ENCODE measurements at regions not wholly inside any gene's neighbourhood (a gene's known extent, or its start where the extent isn't known, plus 50 kb on each side); places are given as distances from the start of the nearest gene placed in this dataset.

DNA sequence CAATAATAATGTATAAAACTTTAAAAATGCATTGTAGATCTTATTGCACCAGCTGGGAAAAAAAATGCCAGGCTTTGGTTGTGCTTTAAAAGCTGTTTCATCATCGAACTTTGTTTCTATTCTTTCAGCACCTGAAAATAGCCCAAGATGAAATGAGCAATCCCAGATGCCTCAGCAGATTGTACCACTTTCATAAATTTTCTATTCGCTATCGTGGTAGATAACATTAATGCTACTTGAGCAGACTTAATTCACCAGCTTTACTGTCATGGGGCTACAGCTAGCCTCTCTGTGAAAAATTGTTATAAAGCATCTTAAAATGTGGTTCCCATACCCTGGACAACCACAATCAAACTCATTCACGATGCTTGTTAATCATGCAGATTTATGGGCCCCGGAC lies 599.6 kb upstream of the HS3ST1 start:
- TF ChIP-seq SIN3A (IDR thresholded peaks at IDR 0.05; ENCODE audit: borderline replicate concordance, insufficient read depth, low read length): no peak
- TF ChIP-seq TAF1 (IDR thresholded peaks at IDR 0.05; ENCODE audit: borderline replicate concordance, insufficient read depth, low read length): no peak
- no peak for TF ChIP-seq POLR2AphosphoS5 (IDR thresholded peaks at IDR 0.05; ENCODE audit: low read depth, low read length)
- TF ChIP-seq FOXP2 (optimal IDR thresholded peaks at IDR 0.05; ENCODE audit: borderline replicate concordance, extremely low read depth, extremely low read length, insufficient read depth): no peak
- TF ChIP-seq, protein P1, sequence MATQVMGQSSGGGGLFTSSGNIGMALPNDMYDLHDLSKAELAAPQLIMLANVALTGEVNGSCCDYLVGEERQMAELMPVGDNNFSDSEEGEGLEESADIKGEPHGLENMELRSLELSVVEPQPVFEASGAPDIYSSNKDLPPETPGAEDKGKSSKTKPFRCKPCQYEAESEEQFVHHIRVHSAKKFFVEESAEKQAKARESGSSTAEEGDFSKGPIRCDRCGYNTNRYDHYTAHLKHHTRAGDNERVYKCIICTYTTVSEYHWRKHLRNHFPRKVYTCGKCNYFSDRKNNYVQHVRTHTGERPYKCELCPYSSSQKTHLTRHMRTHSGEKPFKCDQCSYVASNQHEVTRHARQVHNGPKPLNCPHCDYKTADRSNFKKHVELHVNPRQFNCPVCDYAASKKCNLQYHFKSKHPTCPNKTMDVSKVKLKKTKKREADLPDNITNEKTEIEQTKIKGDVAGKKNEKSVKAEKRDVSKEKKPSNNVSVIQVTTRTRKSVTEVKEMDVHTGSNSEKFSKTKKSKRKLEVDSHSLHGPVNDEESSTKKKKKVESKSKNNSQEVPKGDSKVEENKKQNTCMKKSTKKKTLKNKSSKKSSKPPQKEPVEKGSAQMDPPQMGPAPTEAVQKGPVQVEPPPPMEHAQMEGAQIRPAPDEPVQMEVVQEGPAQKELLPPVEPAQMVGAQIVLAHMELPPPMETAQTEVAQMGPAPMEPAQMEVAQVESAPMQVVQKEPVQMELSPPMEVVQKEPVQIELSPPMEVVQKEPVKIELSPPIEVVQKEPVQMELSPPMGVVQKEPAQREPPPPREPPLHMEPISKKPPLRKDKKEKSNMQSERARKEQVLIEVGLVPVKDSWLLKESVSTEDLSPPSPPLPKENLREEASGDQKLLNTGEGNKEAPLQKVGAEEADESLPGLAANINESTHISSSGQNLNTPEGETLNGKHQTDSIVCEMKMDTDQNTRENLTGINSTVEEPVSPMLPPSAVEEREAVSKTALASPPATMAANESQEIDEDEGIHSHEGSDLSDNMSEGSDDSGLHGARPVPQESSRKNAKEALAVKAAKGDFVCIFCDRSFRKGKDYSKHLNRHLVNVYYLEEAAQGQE (IDR thresholded peaks at IDR 0.05; ENCODE audit: insufficient read depth in 1 of 2, low read depth in 2 of 2, low read length in 2 of 2): no peak

DNA sequence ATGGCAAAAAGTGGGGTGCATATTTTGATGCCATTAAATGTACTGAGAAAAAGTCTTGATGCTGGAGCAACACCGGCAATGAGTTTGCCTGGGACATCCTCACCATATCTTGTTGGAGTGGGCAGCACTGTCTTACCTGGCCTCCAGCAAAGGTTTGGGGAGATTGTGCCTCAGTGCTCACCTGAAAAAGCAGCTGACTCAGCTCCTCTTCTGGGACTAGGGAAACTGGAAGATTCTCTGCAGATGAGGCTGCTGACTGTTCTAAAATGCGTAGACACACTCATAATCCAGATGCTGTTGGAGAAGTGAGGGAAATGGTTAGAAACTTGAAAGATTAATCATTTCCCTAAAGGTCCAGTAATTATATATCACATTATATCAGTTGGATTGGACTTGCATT lies 593.7 kb upstream of the HS3ST1 start:
- TF ChIP-seq, protein P1 (IDR thresholded peaks at IDR 0.05; ENCODE audit: insufficient read depth in 1 of 2, low read depth in 2 of 2, low read length in 2 of 2): no peak
- TF ChIP-seq SIN3A (IDR thresholded peaks at IDR 0.05; ENCODE audit: borderline replicate concordance, insufficient read depth, low read length) (no peak), POLR2AphosphoS5 (IDR thresholded peaks at IDR 0.05; ENCODE audit: low read depth, low read length) (no peak)

DNA sequence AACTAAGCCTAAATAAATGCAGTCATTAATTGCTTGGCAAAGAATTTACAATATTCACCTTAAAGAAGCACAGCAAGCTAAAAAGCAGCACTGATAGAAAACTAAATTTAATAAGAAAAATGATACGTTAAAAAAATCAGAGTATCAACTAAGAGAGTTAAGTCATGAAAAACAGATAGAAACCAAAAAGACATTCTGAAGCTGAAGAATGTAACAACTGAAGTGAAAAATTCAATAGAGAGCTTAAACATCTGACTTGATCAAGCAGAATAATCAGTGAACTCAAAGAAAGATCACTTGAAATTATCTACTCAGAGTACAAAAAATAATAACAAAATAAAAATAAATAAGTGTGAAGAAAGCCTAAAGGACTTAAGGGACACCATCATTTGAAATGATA lies 588.0 kb upstream of the HS3ST1 start:
- TF ChIP-seq SIN3A (IDR thresholded peaks at IDR 0.05; ENCODE audit: borderline replicate concordance, insufficient read depth, low read length) (no peak), TAF1 (IDR thresholded peaks at IDR 0.05; ENCODE audit: borderline replicate concordance, insufficient read depth, low read length) (no peak), POLR2AphosphoS5 (IDR thresholded peaks at IDR 0.05; ENCODE audit: low read depth, low read length) (no peak), FOXP2 (optimal IDR thresholded peaks at IDR 0.05; ENCODE audit: borderline replicate concordance, extremely low read depth, extremely low read length, insufficient read depth) (no peak)
- TF ChIP-seq, protein P1 (IDR thresholded peaks at IDR 0.05; ENCODE audit: insufficient read depth in 1 of 2, low read depth in 2 of 2, low read length in 2 of 2): no peak

DNA sequence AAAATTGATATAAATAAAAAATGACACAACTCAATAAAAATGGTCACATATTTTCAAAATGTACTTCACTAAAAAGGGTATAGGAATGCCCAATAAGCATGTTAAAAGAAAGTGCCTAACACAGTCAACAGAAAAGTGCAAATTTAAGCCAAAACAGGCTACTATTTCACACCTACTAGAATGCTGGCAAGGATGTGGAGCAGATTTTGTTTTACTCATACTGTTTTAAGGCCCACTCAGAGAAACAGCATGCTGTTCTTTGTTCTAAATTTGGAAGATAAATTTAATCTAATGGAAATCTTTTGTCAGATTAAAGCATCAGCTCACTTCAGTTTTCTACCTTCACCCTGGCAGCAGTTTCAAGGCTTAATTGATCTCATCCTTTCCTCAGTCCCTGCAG lies 576.8 kb upstream of the HS3ST1 start:
- TF ChIP-seq POLR2AphosphoS5 (IDR thresholded peaks at IDR 0.05; ENCODE audit: low read depth, low read length) (no peak), FOXP2 (optimal IDR thresholded peaks at IDR 0.05; ENCODE audit: borderline replicate concordance, extremely low read depth, extremely low read length, insufficient read depth) (no peak), TAF1 (IDR thresholded peaks at IDR 0.05; ENCODE audit: borderline replicate concordance, insufficient read depth, low read length) (no peak), SIN3A (IDR thresholded peaks at IDR 0.05; ENCODE audit: borderline replicate concordance, insufficient read depth, low read length) (no peak)
- TF ChIP-seq, protein P1 (IDR thresholded peaks at IDR 0.05; ENCODE audit: insufficient read depth in 1 of 2, low read depth in 2 of 2, low read length in 2 of 2): no peak

DNA sequence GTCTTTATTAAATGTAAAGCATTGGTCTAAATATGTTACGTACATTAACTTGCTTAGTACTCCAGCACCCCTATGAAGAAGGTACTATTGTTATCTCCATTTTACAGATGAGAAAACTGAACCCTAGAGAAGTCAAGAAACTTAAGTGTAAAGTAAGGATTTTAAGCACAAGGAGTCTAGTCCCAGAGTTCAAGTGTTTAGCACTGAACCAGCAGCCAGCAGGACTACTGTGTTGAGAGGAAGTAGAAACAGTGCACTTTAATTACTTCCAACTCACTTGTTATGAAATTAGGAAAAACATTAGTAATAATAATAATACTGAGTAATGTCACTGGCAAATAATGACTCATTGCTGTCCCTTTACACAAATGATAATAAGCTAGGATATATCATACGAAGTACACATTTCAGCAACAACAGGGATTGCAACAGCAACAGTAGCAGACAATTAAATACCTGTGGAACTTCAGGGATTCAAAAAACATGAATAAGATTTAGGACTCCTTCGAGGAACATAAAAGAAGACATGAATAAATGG lies 548.1 kb upstream of the HS3ST1 start:
- no peak for TF ChIP-seq FOXP2 (optimal IDR thresholded peaks at IDR 0.05; ENCODE audit: borderline replicate concordance, extremely low read depth, extremely low read length, insufficient read depth)
- TF ChIP-seq, protein P1 (IDR thresholded peaks at IDR 0.05; ENCODE audit: insufficient read depth in 1 of 2, low read depth in 2 of 2, low read length in 2 of 2): no peak
- TF ChIP-seq SIN3A (IDR thresholded peaks at IDR 0.05; ENCODE audit: borderline replicate concordance, insufficient read depth, low read length): no peak
- TF ChIP-seq POLR2AphosphoS5 (IDR thresholded peaks at IDR 0.05; ENCODE audit: low read depth, low read length): no peak
- TF ChIP-seq TAF1 (IDR thresholded peaks at IDR 0.05; ENCODE audit: borderline replicate concordance, insufficient read depth, low read length): no peak
